Limb (tissue), 2 donors: ENCODE measurements at regions not wholly inside any gene's neighbourhood (a gene's known extent, or its start where the extent isn't known, plus 50 kb on each side); places are given as distances from the start of the nearest gene placed in this dataset.
"Not testable (repeated sequence)": the region's sequence is repeated elsewhere in the genome, so short reads cannot be mapped to it uniquely, and the experiment has no call there.

ENCODE experiments used
- DNase-seq, 2 donors: peaks; one replicate each; pipeline ENCODE4 v3.0.0-alpha.2; 2016; ENCODE audit errors: extremely low spot score in 2 of 2

- DNase-seq = no peak
These were observed 684.1 kb upstream of the HS6ST1 start for GRCh38 chr2:129002751-129003150.

- no peak for DNase-seq
These were observed 685.8 kb upstream of the HS6ST1 start for GRCh38 chr2:129004485-129004884.

- no peak for DNase-seq
These were observed 686.3 kb upstream of the HS6ST1 start for GRCh38 chr2:129004940-129005490.

GRCh38 chr2:129006135-129006886, 687.6 kb upstream of the HS6ST1 start:
- DNase-seq = no peak

- no peak for DNase-seq
These were observed 688.2 kb upstream of the HS6ST1 start for GRCh38 chr2:129006901-129007300.

GRCh38 chr2:129008055-129008880, 689.6 kb upstream of the HS6ST1 start:
- DNase-seq = no peak

- no peak for DNase-seq
These were observed 690.4 kb upstream of the HS6ST1 start for GRCh38 chr2:129008881-129009554.

- no peak for DNase-seq
These were observed 691.0 kb upstream of the HS6ST1 start for GRCh38 chr2:129009555-129010146.

- no peak for DNase-seq
These were observed 691.6 kb upstream of the HS6ST1 start for GRCh38 chr2:129010262-129010661.

GRCh38 chr2:129011466-129012061, 692.9 kb upstream of the HS6ST1 start:
- DNase-seq = no peak

GRCh38 chr2:129014432-129014831, 695.8 kb upstream of the HS6ST1 start:
- no peak for DNase-seq

GRCh38 chr2:129015397-129016285, 697.0 kb upstream of the HS6ST1 start:
- no peak for DNase-seq

- DNase-seq = no peak
These were observed 698.3 kb upstream of the HS6ST1 start for GRCh38 chr2:129016972-129017371.

GRCh38 chr2:129024796-129025195, 706.1 kb upstream of the HS6ST1 start:
- no peak for DNase-seq

- DNase-seq = no peak
These were observed 717.3 kb upstream of the HS6ST1 start for GRCh38 chr2:129035992-129036391.

GRCh38 chr2:129043677-129044076, 725.0 kb upstream of the HS6ST1 start:
- not testable (repeated sequence) for DNase-seq

- DNase-seq = not testable (repeated sequence)
These were observed 727.8 kb upstream of the HS6ST1 start for GRCh38 chr2:129046475-129046874.

- DNase-seq = no peak
These were observed 731.4 kb upstream of the HS6ST1 start for GRCh38 chr2:129050101-129050500.

- no peak for DNase-seq
These were observed 736.6 kb upstream of the HS6ST1 start for GRCh38 chr2:129055242-129055641.

- DNase-seq = no peak
These were observed 737.2 kb upstream of the HS6ST1 start for GRCh38 chr2:129055824-129056223.
